ENCODE measurements at regions not wholly inside any gene's neighbourhood (a gene's known extent, or its start where the extent isn't known, plus 50 kb on each side); places are given as distances from the start of the nearest gene placed in this dataset.

DNA sequence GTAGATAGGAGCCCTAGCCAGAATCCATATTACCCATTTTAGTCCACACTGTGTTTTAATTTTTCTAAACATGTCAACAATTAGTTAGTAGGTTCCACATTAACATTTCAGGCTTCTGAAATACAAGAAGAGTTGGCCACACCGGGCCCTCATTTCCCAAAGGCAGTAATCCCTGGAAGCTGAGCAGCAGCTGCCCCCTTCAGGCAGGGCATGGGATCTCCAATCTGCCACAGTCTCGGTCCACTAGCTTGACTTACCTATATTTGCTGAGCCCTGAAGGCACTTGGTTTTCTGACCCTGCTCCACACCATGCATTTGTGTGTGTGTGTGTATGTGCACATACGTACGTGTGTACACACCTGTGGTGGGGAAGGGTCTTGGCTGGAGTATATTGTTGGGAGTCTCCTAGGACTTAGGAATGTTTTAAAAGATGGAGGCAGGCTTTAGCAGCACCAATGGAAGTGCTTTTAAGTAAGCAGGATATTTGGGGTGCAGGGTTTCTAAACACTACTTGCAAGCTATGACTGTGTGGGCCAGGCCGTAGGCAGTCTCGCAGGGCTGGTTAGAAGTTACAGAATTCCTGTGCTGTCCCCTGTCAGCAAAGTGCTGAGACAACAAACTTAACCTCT, 71.2 kb upstream of the SOX14 start:
- DNase-seq (ENCODE audit: low spot score) = peak; percentile 36
- WGBS = 20% methylated on average over 6 of the region's 6 CpGs
- Histone ChIP-seq H3K4me3 (ENCODE audit: low read depth in 1 of 3, low read length in 3 of 3) (no peak overlapping the region), H3K9ac (ENCODE audit: low read depth in 1 of 2, low read length in 2 of 2) (no peak overlapping the region), H3K27ac (ENCODE audit: low read depth in 1 of 2, low read length in 2 of 2) (no peak overlapping the region), H3K9me3 (ENCODE audit: control insufficient read depth in 4 of 4, low read length in 3 of 4) (no peaks in the 10 kb centered on the region), H3K4me1 (ENCODE audit: control insufficient read depth in 4 of 4, insufficient read depth in 4 of 4, low read length in 3 of 4) (no peaks in the 10 kb centered on the region), H3K36me3 (ENCODE audit: control insufficient read depth in 4 of 4, insufficient read depth in 3 of 4, low read depth in 1 of 4, low read length in 3 of 4) (no peaks in the 10 kb centered on the region), H3K27me3 (ENCODE audit: control insufficient read depth in 4 of 4, insufficient read depth in 4 of 4, low read length in 3 of 4) (no peaks in the 10 kb centered on the region)
- TF ChIP-seq, protein P1, sequence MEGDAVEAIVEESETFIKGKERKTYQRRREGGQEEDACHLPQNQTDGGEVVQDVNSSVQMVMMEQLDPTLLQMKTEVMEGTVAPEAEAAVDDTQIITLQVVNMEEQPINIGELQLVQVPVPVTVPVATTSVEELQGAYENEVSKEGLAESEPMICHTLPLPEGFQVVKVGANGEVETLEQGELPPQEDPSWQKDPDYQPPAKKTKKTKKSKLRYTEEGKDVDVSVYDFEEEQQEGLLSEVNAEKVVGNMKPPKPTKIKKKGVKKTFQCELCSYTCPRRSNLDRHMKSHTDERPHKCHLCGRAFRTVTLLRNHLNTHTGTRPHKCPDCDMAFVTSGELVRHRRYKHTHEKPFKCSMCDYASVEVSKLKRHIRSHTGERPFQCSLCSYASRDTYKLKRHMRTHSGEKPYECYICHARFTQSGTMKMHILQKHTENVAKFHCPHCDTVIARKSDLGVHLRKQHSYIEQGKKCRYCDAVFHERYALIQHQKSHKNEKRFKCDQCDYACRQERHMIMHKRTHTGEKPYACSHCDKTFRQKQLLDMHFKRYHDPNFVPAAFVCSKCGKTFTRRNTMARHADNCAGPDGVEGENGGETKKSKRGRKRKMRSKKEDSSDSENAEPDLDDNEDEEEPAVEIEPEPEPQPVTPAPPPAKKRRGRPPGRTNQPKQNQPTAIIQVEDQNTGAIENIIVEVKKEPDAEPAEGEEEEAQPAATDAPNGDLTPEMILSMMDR (IDR thresholded peaks at IDR 0.05; ENCODE audit: low read depth, low read length, missing input control) = peak; percentile 53
- TF ChIP-seq RAD21 (IDR thresholded peaks at IDR 0.05) (peak; percentile 81 to 85), YY1 (IDR thresholded peaks at IDR 0.05) (no peak), SP1 (IDR thresholded peaks at IDR 0.05) (no peak), NR2F2 (IDR thresholded peaks at IDR 0.05) (no peak), EGR1 (IDR thresholded peaks at IDR 0.05; ENCODE audit: low read depth in 2 of 2) (no peak), FOXA2 (IDR thresholded peaks at IDR 0.05) (no peak), RXRA (IDR thresholded peaks at IDR 0.05) (no peak), HNF4G (IDR thresholded peaks at IDR 0.05) (no peak)
- TF ChIP-seq, protein P2, sequence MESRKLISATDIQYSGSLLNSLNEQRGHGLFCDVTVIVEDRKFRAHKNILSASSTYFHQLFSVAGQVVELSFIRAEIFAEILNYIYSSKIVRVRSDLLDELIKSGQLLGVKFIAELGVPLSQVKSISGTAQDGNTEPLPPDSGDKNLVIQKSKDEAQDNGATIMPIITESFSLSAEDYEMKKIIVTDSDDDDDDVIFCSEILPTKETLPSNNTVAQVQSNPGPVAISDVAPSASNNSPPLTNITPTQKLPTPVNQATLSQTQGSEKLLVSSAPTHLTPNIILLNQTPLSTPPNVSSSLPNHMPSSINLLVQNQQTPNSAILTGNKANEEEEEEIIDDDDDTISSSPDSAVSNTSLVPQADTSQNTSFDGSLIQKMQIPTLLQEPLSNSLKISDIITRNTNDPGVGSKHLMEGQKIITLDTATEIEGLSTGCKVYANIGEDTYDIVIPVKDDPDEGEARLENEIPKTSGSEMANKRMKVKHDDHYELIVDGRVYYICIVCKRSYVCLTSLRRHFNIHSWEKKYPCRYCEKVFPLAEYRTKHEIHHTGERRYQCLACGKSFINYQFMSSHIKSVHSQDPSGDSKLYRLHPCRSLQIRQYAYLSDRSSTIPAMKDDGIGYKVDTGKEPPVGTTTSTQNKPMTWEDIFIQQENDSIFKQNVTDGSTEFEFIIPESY (IDR thresholded peaks at IDR 0.05) = no peak

DNA sequence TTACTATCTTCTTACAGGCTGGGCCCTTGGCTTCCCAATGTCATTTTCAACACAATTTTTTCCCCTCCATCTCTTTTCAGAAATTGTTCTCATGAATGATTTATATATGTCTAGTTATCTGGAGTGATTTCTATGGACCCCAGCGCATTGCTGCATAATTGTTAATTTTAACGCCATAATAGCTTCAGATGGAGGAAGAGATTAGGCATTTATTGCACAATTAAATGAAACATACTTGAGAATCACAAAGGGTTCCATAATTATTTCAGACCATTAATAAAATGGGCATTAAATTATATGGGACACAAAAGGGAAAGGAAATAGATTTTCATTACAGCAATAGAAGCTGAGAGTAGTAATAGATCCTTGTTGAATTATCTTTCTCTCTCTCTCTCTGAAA, 70.3 kb upstream of the SOX14 start:
- no peak overlapping the region for H3K4me3 ChIP-seq (ENCODE audit: low read depth in 1 of 3, low read length in 3 of 3)
- H3K9ac ChIP-seq (ENCODE audit: low read depth in 1 of 2, low read length in 2 of 2) = no peak overlapping the region
- no peak overlapping the region for H3K27ac ChIP-seq (ENCODE audit: low read depth in 1 of 2, low read length in 2 of 2)
- no peaks in the 10 kb centered on the region for H3K4me1 ChIP-seq (ENCODE audit: control insufficient read depth in 4 of 4, insufficient read depth in 4 of 4, low read length in 3 of 4)
- no peak for DNase-seq (ENCODE audit: low spot score)
- H3K36me3 ChIP-seq (ENCODE audit: control insufficient read depth in 4 of 4, insufficient read depth in 3 of 4, low read depth in 1 of 4, low read length in 3 of 4) = no peaks in the 10 kb centered on the region
- 89% methylated on average over 2 of the region's 2 CpGs for WGBS
- no peaks in the 10 kb centered on the region for H3K27me3 ChIP-seq (ENCODE audit: control insufficient read depth in 4 of 4, insufficient read depth in 4 of 4, low read length in 3 of 4)
- TF ChIP-seq, protein P2 (IDR thresholded peaks at IDR 0.05) = no peak
- TF ChIP-seq, protein P3, sequence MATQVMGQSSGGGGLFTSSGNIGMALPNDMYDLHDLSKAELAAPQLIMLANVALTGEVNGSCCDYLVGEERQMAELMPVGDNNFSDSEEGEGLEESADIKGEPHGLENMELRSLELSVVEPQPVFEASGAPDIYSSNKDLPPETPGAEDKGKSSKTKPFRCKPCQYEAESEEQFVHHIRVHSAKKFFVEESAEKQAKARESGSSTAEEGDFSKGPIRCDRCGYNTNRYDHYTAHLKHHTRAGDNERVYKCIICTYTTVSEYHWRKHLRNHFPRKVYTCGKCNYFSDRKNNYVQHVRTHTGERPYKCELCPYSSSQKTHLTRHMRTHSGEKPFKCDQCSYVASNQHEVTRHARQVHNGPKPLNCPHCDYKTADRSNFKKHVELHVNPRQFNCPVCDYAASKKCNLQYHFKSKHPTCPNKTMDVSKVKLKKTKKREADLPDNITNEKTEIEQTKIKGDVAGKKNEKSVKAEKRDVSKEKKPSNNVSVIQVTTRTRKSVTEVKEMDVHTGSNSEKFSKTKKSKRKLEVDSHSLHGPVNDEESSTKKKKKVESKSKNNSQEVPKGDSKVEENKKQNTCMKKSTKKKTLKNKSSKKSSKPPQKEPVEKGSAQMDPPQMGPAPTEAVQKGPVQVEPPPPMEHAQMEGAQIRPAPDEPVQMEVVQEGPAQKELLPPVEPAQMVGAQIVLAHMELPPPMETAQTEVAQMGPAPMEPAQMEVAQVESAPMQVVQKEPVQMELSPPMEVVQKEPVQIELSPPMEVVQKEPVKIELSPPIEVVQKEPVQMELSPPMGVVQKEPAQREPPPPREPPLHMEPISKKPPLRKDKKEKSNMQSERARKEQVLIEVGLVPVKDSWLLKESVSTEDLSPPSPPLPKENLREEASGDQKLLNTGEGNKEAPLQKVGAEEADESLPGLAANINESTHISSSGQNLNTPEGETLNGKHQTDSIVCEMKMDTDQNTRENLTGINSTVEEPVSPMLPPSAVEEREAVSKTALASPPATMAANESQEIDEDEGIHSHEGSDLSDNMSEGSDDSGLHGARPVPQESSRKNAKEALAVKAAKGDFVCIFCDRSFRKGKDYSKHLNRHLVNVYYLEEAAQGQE (IDR thresholded peaks at IDR 0.05) = no peak
- no peak for TF ChIP-seq HNF4A (conservative IDR thresholded peaks at IDR 0.05)
- no peak for TF ChIP-seq EGR1 (IDR thresholded peaks at IDR 0.05; ENCODE audit: low read depth in 2 of 2)
- TF ChIP-seq FOXA2 (IDR thresholded peaks at IDR 0.05) = no peak
- no peak for TF ChIP-seq TAF1 (conservative IDR thresholded peaks at IDR 0.05)
- TF ChIP-seq, protein P4, sequence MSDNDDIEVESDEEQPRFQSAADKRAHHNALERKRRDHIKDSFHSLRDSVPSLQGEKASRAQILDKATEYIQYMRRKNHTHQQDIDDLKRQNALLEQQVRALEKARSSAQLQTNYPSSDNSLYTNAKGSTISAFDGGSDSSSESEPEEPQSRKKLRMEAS (IDR thresholded peaks at IDR 0.05) = no peak
- no peak for TF ChIP-seq YY1 (IDR thresholded peaks at IDR 0.05)
- no peak for TF ChIP-seq RXRA (IDR thresholded peaks at IDR 0.05)
- no peak for TF ChIP-seq JUND (IDR thresholded peaks at IDR 0.05)
- no peak for TF ChIP-seq SP1 (IDR thresholded peaks at IDR 0.05)
- H3K9me3 ChIP-seq (ENCODE audit: control insufficient read depth in 4 of 4, low read length in 3 of 4) = no peaks in the 10 kb centered on the region

Data from liver (tissue), 8 donors.